K562 (cell line): ENCODE measurements at regions not wholly inside any gene's neighbourhood (a gene's known extent, or its start where the extent isn't known, plus 50 kb on each side); places are given as distances from the start of the nearest gene placed in this dataset.

Source experiments
- EHMT2 ChIP-seq: fragments of 450-650 bp; IDR thresholded peaks from 2 replicates; pipeline ENCODE4 v1.6.1; 2018; ENCODE audit warnings: antibody characterized with exemption
- EWSR1 ChIP-seq: fragments of 450-650 bp; IDR thresholded peaks from 2 replicates; pipeline ENCODE4 v1.6.1; 2018; ENCODE audit warnings: borderline replicate concordance, mild to moderate bottlenecking, low read depth, moderate library complexity; ENCODE audit not compliant: partially characterized antibody
- FOXA1 ChIP-seq: fragments of 450-650 bp; IDR thresholded peaks from 2 replicates; pipeline ENCODE4 v1.6.1; 2016; ENCODE audit warnings: mild to moderate bottlenecking, borderline replicate concordance
- HCFC1 ChIP-seq: IDR thresholded peaks from 2 replicates; pipeline ENCODE4 v1.6.1; 2012; ENCODE audit warnings: low read depth, low read length, improper control_type of control experiment
- MECOM ChIP-seq: fragments of 250-450 bp; sonication (Bioruptor Pico); IDR thresholded peaks from 2 replicates; pipeline ENCODE4 v1.8.0; 2022; ENCODE audit warnings: inconsistent platforms
- NBN ChIP-seq: fragments of 450-650 bp; IDR thresholded peaks from 2 replicates; pipeline ENCODE4 v1.6.1; 2016; ENCODE audit warnings: low read depth, mild to moderate bottlenecking
- NCOA2 ChIP-seq, 2 experiments: fragments of 450-650 bp; IDR thresholded peaks; 2 replicates each; pipeline ENCODE4 v1.6.1; 2018; ENCODE audit warnings: mild to moderate bottlenecking in 2 of 2, moderate library complexity in 1 of 2; ENCODE audit not compliant: partially characterized antibody in 2 of 2
- NFATC3 ChIP-seq: fragments of 450-650 bp; IDR thresholded peaks from 2 replicates; pipeline ENCODE4 v1.6.1; 2017; ENCODE audit warnings: mild to moderate bottlenecking
- NONO ChIP-seq, 2 experiments: fragments of 200-400 bp in 1 of 2; fragments of 450-650 bp in 1 of 2; formaldehyde crosslinking in 1 of 2; IDR thresholded peaks; 2 replicates each; pipeline ENCODE4 v1.6.1; 2017; ENCODE audit warnings: low read depth in 2 of 2, mild to moderate bottlenecking in 2 of 2, moderate library complexity in 2 of 2, low read length in 1 of 2
- RBM14 ChIP-seq: fragments of 200-400 bp; formaldehyde crosslinking; IDR thresholded peaks from 2 replicates; pipeline ENCODE4 v1.6.1; 2018; ENCODE audit warnings: low read depth, mild to moderate bottlenecking, low read length, moderate library complexity, borderline replicate concordance; ENCODE audit not compliant: insufficient read depth
- RBM25 ChIP-seq: fragments of 200-400 bp; formaldehyde crosslinking; IDR thresholded peaks from 2 replicates; pipeline ENCODE4 v1.6.1; 2018; ENCODE audit warnings: low read length, low read depth, moderate library complexity; ENCODE audit not compliant: severe bottlenecking
- SMARCA5 ChIP-seq: fragments of 450-650 bp; IDR thresholded peaks from 2 replicates; pipeline ENCODE4 v1.6.1; 2016
- SRSF3 ChIP-seq: fragments of 200-400 bp; formaldehyde crosslinking; IDR thresholded peaks from 2 replicates; pipeline ENCODE4 v1.6.1; 2016; ENCODE audit warnings: mild to moderate bottlenecking, low read length, moderate library complexity; ENCODE audit not compliant: insufficient read depth
- ZBTB1 ChIP-seq: sonication (generic); formaldehyde crosslinking; IDR thresholded peaks from 2 replicates; pipeline ENCODE4 v1.8.1; 2023; ENCODE audit warnings: missing genetic modification reagents, low read depth, mild to moderate bottlenecking, borderline replicate concordance
- ZNF445 ChIP-seq: fragments of 250-450 bp; sonication (Bioruptor Pico); IDR thresholded peaks from 2 replicates; pipeline ENCODE4 v1.4.0; 2020; ENCODE audit warnings: low read depth, mild to moderate bottlenecking, moderate library complexity
- ZNF830 ChIP-seq: fragments of 250-450 bp; sonication (Bioruptor Pico); IDR thresholded peaks from 2 replicates; pipeline ENCODE4 v1.5.0; 2021; ENCODE audit warnings: mild to moderate bottlenecking
- ZZZ3 ChIP-seq: fragments of 450-650 bp; IDR thresholded peaks from 2 replicates; pipeline ENCODE4 v1.6.1; 2016; ENCODE audit warnings: antibody characterized with exemption, mild to moderate bottlenecking, moderate library complexity
- TF ChIP-seq, protein P1 (sequence below), 2 experiments: fragments of 450-650 bp in 1 of 2; sonication (generic) in 1 of 2; formaldehyde crosslinking; conservative IDR thresholded peaks; 2 replicates each; pipeline versions ENCODE4 v1.4.0 to v1.8.1; 2020 to 2022; ENCODE audit warnings: mild to moderate bottlenecking in 1 of 2, missing genetic modification reagents in 1 of 2
- TF ChIP-seq, protein P2 (sequence below): fragments of 200-800 bp; sonication (Bioruptor generic); IDR thresholded peaks from 2 replicates; pipeline ENCODE4 v1.6.1; 2017; ENCODE audit warnings: missing genetic modification characterization, missing compliant biosample characterization
- TF ChIP-seq, protein P3 (sequence below): fragments of 250-450 bp; sonication (Bioruptor Pico); IDR thresholded peaks from 2 replicates; pipeline ENCODE4 v1.4.0; 2020
- TF ChIP-seq, protein P4 (sequence below): fragments of 250-450 bp; sonication (Bioruptor Pico); IDR thresholded peaks from 2 replicates; pipeline ENCODE4 v1.8.0; 2021; ENCODE audit warnings: borderline replicate concordance, mild to moderate bottlenecking, moderate library complexity; ENCODE audit not compliant: poor library complexity, severe bottlenecking
- TF ChIP-seq, protein P5 (sequence below): sonication (generic); formaldehyde crosslinking; IDR thresholded peaks from 2 replicates; pipeline ENCODE4 v1.9.0; 2022; ENCODE audit warnings: mild to moderate bottlenecking, missing genetic modification reagents

DNA sequence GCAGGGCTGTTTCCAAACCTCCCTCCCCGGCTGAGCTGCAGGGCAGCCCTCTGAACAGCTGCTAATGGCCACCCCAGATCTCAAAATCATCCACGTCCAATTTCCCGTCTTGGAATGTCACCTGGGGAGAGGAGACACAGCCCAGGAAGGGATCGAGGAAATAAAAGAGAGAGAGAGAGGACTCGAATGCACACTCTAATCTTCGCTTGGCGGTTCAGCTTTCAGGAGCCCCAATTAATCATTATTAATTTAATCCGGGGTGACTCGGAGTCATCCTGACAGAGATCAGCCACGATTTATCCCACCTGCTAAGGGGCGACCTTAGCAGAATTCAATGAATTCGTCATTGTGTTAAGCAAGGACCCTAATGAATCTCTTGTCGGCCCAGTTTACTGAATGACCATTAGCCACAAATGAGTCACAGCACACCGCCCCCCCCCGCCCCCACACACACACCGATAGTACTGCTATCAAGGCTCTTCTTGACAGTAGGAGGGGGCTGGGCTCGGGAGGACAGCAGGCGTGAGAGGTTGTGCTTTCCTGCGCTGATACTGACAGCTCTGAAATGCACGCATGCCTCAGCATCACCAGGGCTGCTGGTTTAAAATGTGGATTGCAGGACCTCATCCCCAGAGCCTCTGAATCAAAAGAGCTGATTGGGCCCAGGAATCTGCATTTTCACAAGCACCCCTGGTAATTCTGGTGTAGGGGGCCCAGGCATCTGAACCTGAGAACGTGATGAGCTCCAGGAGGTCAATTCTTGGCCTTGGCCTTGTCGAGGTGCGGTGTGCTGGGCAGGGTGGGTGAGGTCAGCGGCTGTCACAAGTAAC is 190.0 kb upstream of the CIBAR2 start (continued):
- TF ChIP-seq, protein P1, sequence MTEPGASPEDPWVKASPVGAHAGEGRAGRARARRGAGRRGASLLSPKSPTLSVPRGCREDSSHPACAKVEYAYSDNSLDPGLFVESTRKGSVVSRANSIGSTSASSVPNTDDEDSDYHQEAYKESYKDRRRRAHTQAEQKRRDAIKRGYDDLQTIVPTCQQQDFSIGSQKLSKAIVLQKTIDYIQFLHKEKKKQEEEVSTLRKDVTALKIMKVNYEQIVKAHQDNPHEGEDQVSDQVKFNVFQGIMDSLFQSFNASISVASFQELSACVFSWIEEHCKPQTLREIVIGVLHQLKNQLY (CRISPR knock-in tag; conservative IDR thresholded peaks at IDR 0.05), result no peak
- no peak for TF ChIP-seq SMARCA5
- no peak for TF ChIP-seq NFATC3
- TF ChIP-seq ZZZ3, result no peak
- TF ChIP-seq, protein P2, sequence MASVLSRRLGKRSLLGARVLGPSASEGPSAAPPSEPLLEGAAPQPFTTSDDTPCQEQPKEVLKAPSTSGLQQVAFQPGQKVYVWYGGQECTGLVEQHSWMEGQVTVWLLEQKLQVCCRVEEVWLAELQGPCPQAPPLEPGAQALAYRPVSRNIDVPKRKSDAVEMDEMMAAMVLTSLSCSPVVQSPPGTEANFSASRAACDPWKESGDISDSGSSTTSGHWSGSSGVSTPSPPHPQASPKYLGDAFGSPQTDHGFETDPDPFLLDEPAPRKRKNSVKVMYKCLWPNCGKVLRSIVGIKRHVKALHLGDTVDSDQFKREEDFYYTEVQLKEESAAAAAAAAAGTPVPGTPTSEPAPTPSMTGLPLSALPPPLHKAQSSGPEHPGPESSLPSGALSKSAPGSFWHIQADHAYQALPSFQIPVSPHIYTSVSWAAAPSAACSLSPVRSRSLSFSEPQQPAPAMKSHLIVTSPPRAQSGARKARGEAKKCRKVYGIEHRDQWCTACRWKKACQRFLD (CRISPR knock-in tag), result peak; percentile 67; the same call in 1 of the 2 replicates
- no peak for TF ChIP-seq SRSF3
- TF ChIP-seq NCOA2 (IDR thresholded peaks at IDR 0.05; ENCODE audit: partially characterized antibody in 2 of 2), result no peak
- no peak for TF ChIP-seq NONO (IDR thresholded peaks at IDR 0.05; ENCODE audit: low read depth in 2 of 2, low read length in 1 of 2)
- TF ChIP-seq, protein P3, sequence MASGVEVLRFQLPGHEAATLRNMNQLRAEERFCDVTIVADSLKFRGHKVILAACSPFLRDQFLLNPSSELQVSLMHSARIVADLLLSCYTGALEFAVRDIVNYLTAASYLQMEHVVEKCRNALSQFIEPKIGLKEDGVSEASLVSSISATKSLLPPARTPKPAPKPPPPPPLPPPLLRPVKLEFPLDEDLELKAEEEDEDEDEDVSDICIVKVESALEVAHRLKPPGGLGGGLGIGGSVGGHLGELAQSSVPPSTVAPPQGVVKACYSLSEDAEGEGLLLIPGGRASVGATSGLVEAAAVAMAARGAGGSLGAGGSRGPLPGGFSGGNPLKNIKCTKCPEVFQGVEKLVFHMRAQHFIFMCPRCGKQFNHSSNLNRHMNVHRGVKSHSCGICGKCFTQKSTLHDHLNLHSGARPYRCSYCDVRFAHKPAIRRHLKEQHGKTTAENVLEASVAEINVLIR (CRISPR knock-in tag), result no peak
- TF ChIP-seq, protein P4, sequence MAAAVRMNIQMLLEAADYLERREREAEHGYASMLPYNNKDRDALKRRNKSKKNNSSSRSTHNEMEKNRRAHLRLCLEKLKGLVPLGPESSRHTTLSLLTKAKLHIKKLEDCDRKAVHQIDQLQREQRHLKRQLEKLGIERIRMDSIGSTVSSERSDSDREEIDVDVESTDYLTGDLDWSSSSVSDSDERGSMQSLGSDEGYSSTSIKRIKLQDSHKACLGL (CRISPR knock-in tag), result no peak
- no peak for TF ChIP-seq RBM25
- no peak for TF ChIP-seq FOXA1
- no peak for TF ChIP-seq EWSR1
- TF ChIP-seq, protein P5, sequence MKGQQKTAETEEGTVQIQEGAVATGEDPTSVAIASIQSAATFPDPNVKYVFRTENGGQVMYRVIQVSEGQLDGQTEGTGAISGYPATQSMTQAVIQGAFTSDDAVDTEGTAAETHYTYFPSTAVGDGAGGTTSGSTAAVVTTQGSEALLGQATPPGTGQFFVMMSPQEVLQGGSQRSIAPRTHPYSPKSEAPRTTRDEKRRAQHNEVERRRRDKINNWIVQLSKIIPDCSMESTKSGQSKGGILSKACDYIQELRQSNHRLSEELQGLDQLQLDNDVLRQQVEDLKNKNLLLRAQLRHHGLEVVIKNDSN (CRISPR knock-in tag), result no peak; the same call in 1 of the 2 replicates
- TF ChIP-seq NBN, result peak; percentile 87; the same call in 1 of the 2 replicates
- TF ChIP-seq MECOM (CRISPR knock-in tag), result peak; percentile 63; the same call in 1 of the 2 replicates
- no peak for TF ChIP-seq ZNF830 (CRISPR knock-in tag)
- TF ChIP-seq ZBTB1 (CRISPR knock-in tag), result peak; percentile 60; the same call in 1 of the 2 replicates
- TF ChIP-seq HCFC1, result no peak; the same call in 1 of the 2 replicates
- TF ChIP-seq EHMT2, result no peak
- TF ChIP-seq RBM14, result no peak
- 0 out of 2 replicates have a peak, but pooled peaks have one; percentile 42 for TF ChIP-seq ZNF445
